Superior temporal gyrus (tissue), 1 donor: ENCODE measurements at regions not wholly inside any gene's neighbourhood (a gene's known extent, or its start where the extent isn't known, plus 50 kb on each side); places are given as distances from the start of the nearest gene placed in this dataset.
"Not testable (repeated sequence)": the region's sequence is repeated elsewhere in the genome, so short reads cannot be mapped to it uniquely, and the experiment has no call there.

Experiments
- DNase-seq: peaks from one replicate; pipeline ENCODE4 v3.0.0-alpha.2; 2016; ENCODE audit errors: extremely low spot score

GRCh38 chr1:214095896-214096295, 108.1 kb downstream of the PROX1 start:
- not testable (repeated sequence) for DNase-seq

- DNase-seq: no peak
These were observed 113.5 kb downstream of the PROX1 start for GRCh38 chr1:214101246-214101645.

DNA sequence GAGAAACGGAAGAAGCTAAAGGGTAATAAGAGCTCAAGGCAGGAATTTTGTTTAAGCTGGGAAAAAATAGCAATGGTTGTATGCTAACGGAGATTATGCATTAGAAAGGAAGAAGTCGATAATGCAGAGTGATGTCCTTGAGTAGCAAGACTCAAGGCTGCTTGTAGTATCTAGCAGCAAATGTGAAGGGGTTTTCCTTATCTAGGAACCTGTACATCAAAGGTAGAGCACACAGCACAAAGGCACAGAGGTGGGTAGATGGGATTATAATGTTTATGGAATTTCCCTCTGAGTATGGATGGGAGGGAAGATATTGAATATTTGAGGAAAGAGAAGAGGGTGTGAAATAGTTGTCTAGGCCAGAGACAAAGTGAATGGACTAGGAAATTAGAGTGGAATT, 114.1 kb downstream of the PROX1 start:
- DNase-seq: no peak

GRCh38 chr1:214102907-214103306, 115.1 kb downstream of the PROX1 start:
- DNase-seq: no peak

DNA sequence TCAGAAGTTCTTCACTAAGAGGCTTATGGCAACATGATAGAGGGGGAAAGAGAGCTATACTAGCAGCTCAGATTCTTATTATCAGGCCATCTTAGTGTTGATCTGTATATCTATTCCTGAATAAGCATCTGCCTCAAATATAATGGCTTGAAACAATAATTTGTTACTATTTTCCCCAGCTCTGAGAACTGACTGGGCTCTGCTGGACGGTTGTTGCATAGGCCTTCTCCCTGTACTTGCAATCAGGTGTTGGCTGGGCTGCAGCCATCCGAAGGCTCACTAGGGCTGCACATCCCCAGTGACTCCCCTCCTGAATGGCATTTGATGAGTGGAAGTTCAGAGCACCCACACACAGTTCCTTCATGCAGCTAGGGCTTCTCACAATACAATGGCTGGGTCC, 116.0 kb downstream of the PROX1 start:
- no peak for DNase-seq

- no peak for DNase-seq
These were observed 118.6 kb downstream of the PROX1 start for GRCh38 chr1:214106375-214106774.

GRCh38 chr1:214107322-214108096, 119.7 kb downstream of the PROX1 start:
- no peak for DNase-seq

DNA sequence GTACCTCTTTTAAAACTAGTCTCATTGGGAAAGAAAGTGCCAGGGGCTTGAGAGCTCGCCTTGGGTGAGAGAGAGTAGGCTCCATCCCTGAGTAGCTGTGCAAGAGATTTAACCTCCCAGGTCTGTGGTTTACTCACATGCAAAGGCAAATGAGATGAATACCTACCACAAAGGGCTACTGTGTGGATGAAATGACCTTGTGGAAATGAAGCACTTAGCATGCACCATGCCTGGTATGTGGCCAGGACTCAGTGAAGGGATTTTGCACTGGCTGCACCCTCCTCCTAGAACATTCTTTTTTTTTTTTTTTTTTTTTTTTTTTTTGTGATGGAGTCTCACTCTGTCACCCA, 120.3 kb downstream of the PROX1 start:
- DNase-seq: no peak

DNA sequence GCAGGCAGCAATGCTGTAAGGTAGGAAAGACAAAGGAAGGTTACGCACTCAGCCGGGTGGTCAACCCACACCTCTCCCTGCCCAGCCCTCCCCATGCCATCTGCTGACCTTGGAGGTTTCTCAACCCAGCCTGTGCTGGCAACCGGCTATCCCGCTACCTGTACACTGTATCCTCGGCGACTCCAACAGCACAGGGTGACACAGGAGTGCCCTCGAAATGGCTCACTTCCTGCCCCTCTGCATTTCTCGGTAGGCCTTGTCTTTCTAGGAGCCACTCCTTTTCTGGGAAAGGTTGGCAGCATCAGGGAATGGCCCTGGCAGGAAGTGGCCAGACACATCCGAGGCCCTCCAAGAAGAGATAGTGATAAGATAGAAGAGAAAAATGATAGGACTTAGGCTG, 124.0 kb downstream of the PROX1 start:
- no peak for DNase-seq

GRCh38 chr1:214116258-214116657, 128.5 kb downstream of the PROX1 start:
- no peak for DNase-seq

DNA sequence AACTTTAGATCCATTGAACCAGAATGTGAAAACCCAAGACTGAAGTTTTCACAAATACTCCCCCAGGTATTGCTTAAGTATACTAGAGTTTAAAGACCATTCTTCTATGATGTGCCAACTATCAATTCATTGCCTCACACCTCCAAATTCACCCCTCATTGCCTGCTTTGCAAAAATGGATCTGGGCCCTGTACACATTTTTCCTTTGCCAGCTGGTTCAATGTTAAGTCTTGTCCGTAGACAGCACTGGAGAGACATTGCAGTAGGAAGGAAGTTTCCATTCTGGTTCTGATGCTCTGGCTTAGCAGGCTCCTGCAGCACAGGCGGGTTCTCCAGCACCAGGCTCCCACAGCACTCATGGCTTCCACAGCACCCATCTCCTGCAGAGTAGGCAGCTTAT, 130.0 kb downstream of the PROX1 start:
- no peak for DNase-seq

GRCh38 chr1:214120191-214120590, 132.4 kb downstream of the PROX1 start:
- DNase-seq: no peak

GRCh38 chr1:214120951-214121350, 133.2 kb downstream of the PROX1 start:
- DNase-seq: no peak

DNA sequence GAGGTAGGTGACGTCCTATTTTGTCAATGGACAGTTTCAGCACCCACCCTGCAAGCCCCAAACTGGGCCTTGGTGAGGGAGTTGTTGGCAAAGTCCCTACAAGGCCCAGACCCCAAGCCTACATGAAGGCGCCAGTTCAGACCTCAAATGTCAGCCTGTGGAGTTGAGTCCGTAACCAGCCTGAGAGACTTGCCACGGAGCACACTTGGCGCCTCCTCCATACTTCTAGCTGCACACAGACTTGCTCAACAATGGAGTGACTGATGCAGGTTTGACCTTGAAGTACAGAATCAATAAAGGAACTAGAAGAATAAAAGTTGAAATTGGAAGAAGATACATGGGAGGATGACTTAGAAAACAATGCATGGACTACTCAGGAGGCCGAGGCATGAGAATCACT, 134.3 kb downstream of the PROX1 start:
- no peak for DNase-seq

GRCh38 chr1:214123061-214123784, 135.4 kb downstream of the PROX1 start:
- DNase-seq: peak; percentile 92

DNA sequence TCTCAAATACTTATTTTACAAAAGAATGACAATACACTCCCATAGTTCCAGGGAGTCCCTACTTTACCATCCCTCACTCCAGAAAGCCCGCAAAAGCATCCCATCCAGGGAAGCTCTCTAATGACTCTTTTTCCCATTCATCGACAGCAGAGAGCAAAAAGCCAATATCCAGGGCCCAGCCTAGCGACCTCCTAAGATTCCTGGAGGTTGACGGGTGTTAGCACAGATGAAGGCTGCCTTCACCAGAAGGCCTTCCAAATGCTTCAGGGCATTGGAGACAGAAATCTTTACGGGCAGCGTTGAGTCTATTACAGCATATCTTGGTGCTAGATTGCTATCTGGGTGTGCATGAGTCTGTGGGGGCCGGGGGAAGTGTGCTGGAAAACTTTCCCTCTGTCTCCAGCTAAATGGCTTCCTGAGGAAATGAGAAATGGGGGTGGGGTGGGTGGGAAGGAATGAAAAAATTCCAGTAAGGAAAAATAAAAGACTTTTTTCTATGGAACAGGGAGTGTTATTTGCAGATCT, 136.6 kb downstream of the PROX1 start:
- DNase-seq: no peak

- no peak for DNase-seq
These were observed 137.1 kb downstream of the PROX1 start for GRCh38 chr1:214124915-214125314.

GRCh38 chr1:214125819-214126218, 138.0 kb downstream of the PROX1 start:
- DNase-seq: no peak

DNA sequence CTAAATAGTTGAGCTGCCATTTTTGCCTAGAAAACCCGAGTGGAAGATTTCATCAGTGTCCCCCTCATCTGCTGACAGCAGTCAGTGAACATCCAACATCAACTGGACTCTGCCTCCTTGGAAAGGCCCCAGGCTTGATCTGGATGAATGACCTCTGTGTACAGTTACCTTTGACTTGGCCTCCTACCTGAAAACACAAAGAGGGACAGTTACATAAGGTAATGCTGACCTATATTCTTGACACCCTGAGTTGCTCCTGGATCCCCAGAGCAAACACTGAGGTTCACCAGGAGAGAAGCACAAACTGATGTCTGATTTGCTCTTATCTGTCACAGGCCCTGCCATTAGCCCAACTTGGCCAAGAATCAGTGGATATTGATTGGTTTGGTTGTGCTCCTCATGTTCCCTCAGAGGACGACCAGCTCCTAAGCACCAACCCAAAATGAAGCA, 138.9 kb downstream of the PROX1 start:
- no peak for DNase-seq

DNA sequence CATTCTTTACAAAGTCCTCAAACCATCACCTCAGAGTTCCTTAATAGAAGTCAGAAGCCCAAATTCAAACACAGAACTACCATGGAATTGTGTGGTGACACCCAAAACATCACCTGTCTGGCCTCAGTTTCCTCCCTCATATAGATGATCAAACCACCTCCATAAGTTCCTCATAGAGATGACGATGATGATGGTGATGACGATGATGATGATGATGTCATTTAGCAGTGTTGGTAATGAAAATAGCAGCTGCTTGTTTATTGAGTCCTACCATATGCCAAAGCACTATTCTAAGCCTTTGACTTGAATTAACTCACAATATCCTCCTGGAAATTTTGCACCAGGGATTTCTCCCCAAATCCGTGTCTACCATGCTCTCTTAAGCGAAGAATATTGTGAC, 139.9 kb downstream of the PROX1 start:
- no peak for DNase-seq

- no peak for DNase-seq
These were observed 145.1 kb upstream of the SMYD2 start for GRCh38 chr1:214135886-214136285.

GRCh38 chr1:214136324-214136919, 144.5 kb upstream of the SMYD2 start:
- no peak for DNase-seq

DNA sequence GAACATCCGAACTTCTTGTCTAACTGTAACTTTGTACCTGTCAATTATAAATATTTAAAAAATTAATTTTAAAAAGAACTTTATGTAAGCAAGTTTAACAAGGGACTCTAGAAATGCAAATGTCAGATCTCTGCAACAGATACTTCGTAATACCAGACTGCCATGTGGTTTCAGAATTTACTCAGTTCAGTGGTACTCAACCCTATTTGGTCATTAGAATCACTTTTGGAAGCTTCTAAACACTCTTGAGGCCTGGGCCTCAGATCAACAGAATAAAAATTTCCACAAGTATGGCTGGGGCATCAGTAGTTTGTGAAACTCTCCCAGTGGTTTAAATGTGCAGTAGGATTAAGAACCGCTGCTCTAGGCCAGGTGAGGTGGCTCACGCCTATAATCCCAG, 139.5 kb upstream of the SMYD2 start:
- no peak for DNase-seq
